GM23338 (cell line): ENCODE measurements at regions not wholly inside any gene's neighbourhood (a gene's known extent, or its start where the extent isn't known, plus 50 kb on each side); places are given as distances from the start of the nearest gene placed in this dataset.

ENCODE experiments used
- ATAC-seq: fragments of 200-7000 bp; cut with Tn5 transposase; 3 replicates; pipeline ENCODE4 v1.9.1; 2020
- DNase-seq: peaks from one replicate; pipeline ENCODE4 v3.0.0-alpha.2; 2015; ENCODE audit warnings: low spot score
- H2AFZ ChIP-seq: fragments of 200-600 bp; sonication (generic); 2 replicates; pipeline ENCODE4 v1.8.0; 2016; ENCODE audit warnings: antibody characterized with exemption, mild to moderate bottlenecking, moderate library complexity
- H3F3A ChIP-seq: fragments of 200-600 bp; sonication (generic); replicated peaks from 2 replicates; pipeline ENCODE4 v1.8.0; 2017; ENCODE audit warnings: antibody characterized with exemption, mixed run types, low read depth
- H3K27ac ChIP-seq: fragments of 200-600 bp; sonication (generic); 2 replicates; pipeline ENCODE4 v1.6.1; 2016; ENCODE audit warnings: low read depth
- H3K27me3 ChIP-seq: fragments of 200-600 bp; sonication (generic); 2 replicates; pipeline ENCODE4 v1.8.0; 2016; ENCODE audit warnings: mild to moderate bottlenecking, mixed run types, moderate library complexity; ENCODE audit not compliant: insufficient read depth
- H3K36me3 ChIP-seq: fragments of 200-600 bp; sonication (generic); 2 replicates; pipeline ENCODE4 v1.8.0; 2016; ENCODE audit warnings: mild to moderate bottlenecking; ENCODE audit not compliant: insufficient read depth
- H3K4me1 ChIP-seq: fragments of 200-600 bp; sonication (generic); 2 replicates; pipeline ENCODE4 v1.8.0; 2016; ENCODE audit warnings: mild to moderate bottlenecking, moderate library complexity; ENCODE audit not compliant: insufficient read depth
- H3K4me2 ChIP-seq: fragments of 200-600 bp; sonication (generic); 2 replicates; pipeline ENCODE4 v1.7.1; 2017; ENCODE audit warnings: mixed run types
- H3K4me3 ChIP-seq: fragments of 200-600 bp; sonication (generic); 2 replicates; pipeline ENCODE4 v1.6.1; 2016; ENCODE audit warnings: mixed run types
- H3K79me2 ChIP-seq: fragments of 200-600 bp; sonication (generic); replicated peaks from 2 replicates; pipeline ENCODE4 v1.8.0; 2017; ENCODE audit warnings: mild to moderate bottlenecking; ENCODE audit not compliant: insufficient read depth
- H3K9me2 ChIP-seq: fragments of 200-600 bp; sonication (generic); 2 replicates; pipeline ENCODE4 v1.8.0; 2017; ENCODE audit not compliant: insufficient read depth
- H4K20me1 ChIP-seq: fragments of 200-600 bp; sonication (generic); replicated peaks from 2 replicates; pipeline ENCODE4 v1.8.0; 2017; ENCODE audit warnings: mild to moderate bottlenecking; ENCODE audit not compliant: insufficient read depth
- H3K27ac Mint-ChIP-seq: 2 replicates; pipeline ENCODE4 v1.8.0; 2020; ENCODE audit warnings: inconsistent platforms, mild to moderate bottlenecking, moderate library complexity, mixed read lengths
- H3K27me3 Mint-ChIP-seq: 3 replicates; pipeline ENCODE4 v1.8.0; 2022; ENCODE audit warnings: low read depth, mild to moderate bottlenecking, moderate library complexity, mixed read lengths, inconsistent platforms; ENCODE audit not compliant: insufficient read depth, poor library complexity
- H3K36me3 Mint-ChIP-seq: 3 replicates; pipeline ENCODE4 v1.8.0; 2021; ENCODE audit warnings: low read depth, mild to moderate bottlenecking, inconsistent platforms, moderate library complexity, mixed read lengths
- H3K4me1 Mint-ChIP-seq: 3 replicates; pipeline ENCODE4 v1.8.0; 2020; ENCODE audit warnings: mild to moderate bottlenecking, inconsistent platforms, mixed read lengths
- H3K4me3 Mint-ChIP-seq: 3 replicates; pipeline ENCODE4 v1.8.0; 2021; ENCODE audit warnings: moderate library complexity, mild to moderate bottlenecking, inconsistent platforms, mixed read lengths
- H3K9me3 Mint-ChIP-seq: 3 replicates; pipeline ENCODE4 v1.8.0; 2020; ENCODE audit warnings: moderate library complexity, mild to moderate bottlenecking, inconsistent platforms, mixed read lengths
- CREB1 ChIP-seq: fragments of 250-450 bp; sonication (Bioruptor Pico); IDR thresholded peaks from 2 replicates; pipeline ENCODE4 v1.5.0; 2020; ENCODE audit warnings: low read depth, mild to moderate bottlenecking, moderate library complexity
- CTCF ChIP-seq, 2 experiments: fragments of 200-600 bp in 1 of 2; sonication (generic) in 1 of 2; conservative IDR thresholded peaks; 2 replicates each; pipeline versions ENCODE4 v1.5.1 to v1.6.1; 2016 to 2017; ENCODE audit warnings: antibody characterized with exemption in 2 of 2, low read depth in 2 of 2, mild to moderate bottlenecking in 2 of 2, moderate library complexity in 1 of 2
- ETS1 ChIP-seq: IDR thresholded peaks from 2 replicates; pipeline ENCODE4 v1.6.1; 2016; ENCODE audit warnings: antibody characterized with exemption
- EZH2 ChIP-seq: fragments of 200-600 bp; sonication (generic); IDR thresholded peaks from one replicate; pipeline ENCODE4 v1.8.0; 2017; ENCODE audit warnings: antibody characterized with exemption, mild to moderate bottlenecking, low read depth; ENCODE audit not compliant: unreplicated experiment
- EZH2phosphoT487 ChIP-seq: fragments of 200-600 bp; sonication (generic); IDR thresholded peaks from one replicate; pipeline ENCODE4 v1.8.1; 2018; ENCODE audit warnings: antibody characterized with exemption; ENCODE audit not compliant: unreplicated experiment
- JUNB ChIP-seq: IDR thresholded peaks from one replicate; pipeline ENCODE4 v1.6.1; 2016; ENCODE audit warnings: antibody characterized with exemption; ENCODE audit not compliant: unreplicated experiment
- NANOG ChIP-seq: IDR thresholded peaks from 2 replicates; pipeline ENCODE4 v1.6.1; 2016; ENCODE audit warnings: antibody characterized with exemption, borderline replicate concordance
- POLR2AphosphoS5 ChIP-seq: IDR thresholded peaks from 2 replicates; pipeline ENCODE4 v1.6.1; 2016; ENCODE audit warnings: antibody characterized with exemption, low read depth
- REST ChIP-seq: IDR thresholded peaks from one replicate; pipeline ENCODE4 v1.6.1; 2018; ENCODE audit warnings: antibody characterized with exemption; ENCODE audit not compliant: unreplicated experiment
- STAT1 ChIP-seq: IDR thresholded peaks from one replicate; pipeline ENCODE4 v1.6.1; 2016; ENCODE audit warnings: antibody characterized with exemption; ENCODE audit not compliant: unreplicated experiment
- ZNF114 ChIP-seq: fragments of 250-450 bp; sonication (Bioruptor Pico); IDR thresholded peaks from 2 replicates; pipeline ENCODE4 v1.5.0; 2020; ENCODE audit warnings: mild to moderate bottlenecking, moderate library complexity
- ZNF331 ChIP-seq: fragments of 250-450 bp; sonication (Bioruptor Pico); IDR thresholded peaks from 2 replicates; pipeline ENCODE4 v1.5.0; 2020; ENCODE audit warnings: low read depth, mild to moderate bottlenecking, moderate library complexity
- ZNF462 ChIP-seq: fragments of 250-450 bp; sonication (Bioruptor Pico); IDR thresholded peaks from 2 replicates; pipeline ENCODE4 v1.5.0; 2020; ENCODE audit warnings: mild to moderate bottlenecking, moderate library complexity

- no peaks in the 10 kb centered on the region for H4K20me1 ChIP-seq
- no peak overlapping the region for H3K4me3 ChIP-seq
- H3K4me1 Mint-ChIP-seq, result peaks cover 7% of the 10 kb centered on the region
- no peaks in the 10 kb centered on the region for H3K27me3 ChIP-seq
- H2AFZ ChIP-seq, result no peak overlapping the region
- no peaks in the 10 kb centered on the region for H3K9me2 ChIP-seq
- H3F3A ChIP-seq, result peaks cover 17% of the 10 kb centered on the region; the same call in 1 of the 2 replicates
- H3K79me2 ChIP-seq, result no peaks in the 10 kb centered on the region
- H3K27me3 Mint-ChIP-seq, result peaks cover 5% of the 10 kb centered on the region
- no peak overlapping the region for H3K27ac Mint-ChIP-seq
- H3K4me1 ChIP-seq, result peaks cover 19% of the 10 kb centered on the region
- H3K4me2 ChIP-seq, result no peak overlapping the region
- no peak overlapping the region for H3K4me3 Mint-ChIP-seq
- DNase-seq, result no peak
- peaks cover 8% of the 10 kb centered on the region; the same call in 2 of the 3 replicates for H3K36me3 Mint-ChIP-seq
- H3K9me3 Mint-ChIP-seq, result no peaks in the 10 kb centered on the region
- no peak for ATAC-seq
- no peak overlapping the region for H3K27ac ChIP-seq
- TF ChIP-seq EZH2phosphoT487, result no peak
- TF ChIP-seq POLR2AphosphoS5, result no peak
- no peak for TF ChIP-seq ZNF462 (CRISPR knock-in tag)
- no peak for TF ChIP-seq CREB1 (CRISPR knock-in tag)
- TF ChIP-seq EZH2, result no peak
- TF ChIP-seq ETS1, result no peak
- TF ChIP-seq ZNF331 (CRISPR knock-in tag), result no peak
- TF ChIP-seq ZNF114 (CRISPR knock-in tag), result no peak
- no peak for TF ChIP-seq REST
- TF ChIP-seq CTCF (conservative IDR thresholded peaks at IDR 0.05; ENCODE audit: low read depth in 2 of 2), result no peak
- no peak for TF ChIP-seq NANOG
- no peak for TF ChIP-seq STAT1
- no peak for TF ChIP-seq JUNB
- no peaks in the 10 kb centered on the region for H3K36me3 ChIP-seq
These were observed 163.3 kb upstream of the IER5L start for GRCh38 chr9:129341171-129341986.
